WTC11 (cell line): ENCODE measurements at regions not wholly inside any gene's neighbourhood (a gene's known extent, or its start where the extent isn't known, plus 50 kb on each side); places are given as distances from the start of the nearest gene placed in this dataset.

Experiments used
- ATAC-seq: fragments of 200-7000 bp; cut with Tn5 transposase; 2 replicates; pipeline ENCODE4 v1.10.0; 2021; ENCODE audit warnings: mild to moderate bottlenecking, moderate library complexity
- CTCF ChIA-PET: fragments of 300-600 bp; sonication (Branson Sonifier 250); formaldehyde crosslinking; loops from one replicate; lab custom pipeline; 2021; ENCODE audit warnings: antibody characterized with exemption; lab: Charles Lee
- POLR2A ChIA-PET: fragments of 350-600 bp; sonication (Branson Sonifier 250); formaldehyde crosslinking; loops from one replicate; lab custom pipeline; 2021; ENCODE audit warnings: antibody characterized with exemption; lab: Charles Lee
- DNase-seq: peaks from one replicate; pipeline ENCODE4 v3.0.0; 2021; ENCODE audit warnings: low spot score
- H3K27ac Mint-ChIP-seq: 2 replicates; pipeline ENCODE4 v1.8.0; 2021; ENCODE audit warnings: mixed read lengths
- H3K27me3 Mint-ChIP-seq: 2 replicates; pipeline ENCODE4 v1.8.0; 2021; ENCODE audit warnings: low read depth, mild to moderate bottlenecking, moderate library complexity, mixed read lengths
- H3K36me3 Mint-ChIP-seq: 2 replicates; pipeline ENCODE4 v1.8.0; 2021; ENCODE audit warnings: mixed read lengths
- H3K4me1 Mint-ChIP-seq: 2 replicates; pipeline ENCODE4 v1.8.0; 2022; ENCODE audit warnings: mixed read lengths
- H3K4me3 Mint-ChIP-seq: 2 replicates; pipeline ENCODE4 v1.8.0; 2021; ENCODE audit warnings: mild to moderate bottlenecking, moderate library complexity, mixed read lengths
- H3K9me3 Mint-ChIP-seq: 2 replicates; pipeline ENCODE4 v1.8.0; 2021; ENCODE audit warnings: mixed read lengths
- ATF6 ChIP-seq: sonication (generic); formaldehyde crosslinking; IDR thresholded peaks from 2 replicates; pipeline ENCODE4 v1.8.1; 2023; ENCODE audit warnings: mild to moderate bottlenecking, missing genetic modification reagents
- GABPB1 ChIP-seq: sonication (generic); formaldehyde crosslinking; IDR thresholded peaks from 2 replicates; pipeline ENCODE4 v1.8.1; 2023; ENCODE audit warnings: mild to moderate bottlenecking, missing genetic modification reagents
- MXD4 ChIP-seq: fragments of 250-450 bp; sonication (Bioruptor Pico); IDR thresholded peaks from 2 replicates; pipeline ENCODE4 v1.8.0; 2021; ENCODE audit warnings: mild to moderate bottlenecking, moderate library complexity, borderline replicate concordance
- NFYB ChIP-seq: sonication (generic); formaldehyde crosslinking; conservative IDR thresholded peaks from 2 replicates; pipeline ENCODE4 v1.8.0; 2022; ENCODE audit warnings: low read depth, missing genetic modification reagents
- NR2C2 ChIP-seq: sonication (generic); formaldehyde crosslinking; IDR thresholded peaks from 2 replicates; pipeline ENCODE4 v1.8.0; 2022; ENCODE audit warnings: mild to moderate bottlenecking, missing genetic modification reagents
- OVOL2 ChIP-seq: fragments of 250-450 bp; sonication (Bioruptor Pico); IDR thresholded peaks from 2 replicates; pipeline ENCODE4 v1.9.0; 2021; ENCODE audit warnings: mild to moderate bottlenecking, borderline replicate concordance
- SMAD3 ChIP-seq: sonication (generic); formaldehyde crosslinking; IDR thresholded peaks from 2 replicates; pipeline ENCODE4 v1.8.0; 2022; ENCODE audit warnings: missing genetic modification reagents, mild to moderate bottlenecking, borderline replicate concordance
- ZNF232 ChIP-seq: sonication (generic); formaldehyde crosslinking; IDR thresholded peaks from 2 replicates; pipeline ENCODE4 v1.8.0; 2022; ENCODE audit warnings: mild to moderate bottlenecking, missing genetic modification reagents
- TF ChIP-seq, protein P1 (sequence below): fragments of 250-450 bp; sonication (Bioruptor Pico); IDR thresholded peaks from 2 replicates; pipeline ENCODE4 v1.9.0; 2021; ENCODE audit warnings: mild to moderate bottlenecking
- TF ChIP-seq, protein P2 (sequence below): sonication (generic); formaldehyde crosslinking; IDR thresholded peaks from 2 replicates; pipeline ENCODE4 v1.8.1; 2022; ENCODE audit warnings: mild to moderate bottlenecking, moderate library complexity, missing genetic modification reagents
- TF ChIP-seq, protein P3 (sequence below): fragments of 250-450 bp; sonication (Bioruptor Pico); IDR thresholded peaks from 2 replicates; pipeline ENCODE4 v1.9.0; 2021; ENCODE audit warnings: mild to moderate bottlenecking, borderline replicate concordance
- TF ChIP-seq, protein P4 (sequence below): sonication (generic); formaldehyde crosslinking; IDR thresholded peaks from 2 replicates; pipeline ENCODE4 v1.8.1; 2023; ENCODE audit warnings: mild to moderate bottlenecking, missing genetic modification reagents, borderline replicate concordance

DNA sequence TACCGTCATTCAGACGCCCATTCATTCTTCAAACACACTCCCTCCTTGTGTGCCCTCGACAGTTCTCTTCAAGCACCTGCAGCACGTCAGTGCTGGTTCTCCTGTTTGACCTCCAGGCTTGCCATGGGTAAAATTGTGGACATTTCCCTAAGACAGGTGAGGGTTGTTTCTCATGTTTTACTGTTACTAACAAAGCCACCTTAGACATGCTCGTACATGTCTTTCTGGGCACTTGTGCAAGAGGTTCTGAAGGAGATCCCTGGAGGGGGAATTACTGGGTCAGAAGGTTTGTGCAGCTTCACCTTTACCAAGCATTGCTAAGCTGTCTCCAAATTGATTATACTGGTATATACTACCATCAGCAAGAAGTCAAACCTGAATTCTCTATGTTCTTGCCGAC, 189.7 kb upstream of the TMEM45B start:
- H3K9me3 Mint-ChIP-seq, result peaks cover 23% of the 10 kb centered on the region
- DNase-seq (no peak), ATAC-seq (no peak)
- H3K4me1 Mint-ChIP-seq, result 0 out of 2 replicates have a peak, but pooled peaks cover 3% of the 10 kb centered on the region
- CTCF ChIA-PET, result interaction anchor here (1.0 kb wide), 1 partner anchor 70 kb away, joined by 3 read pairs; no protein-coding TSS in a partner anchor
- no peaks in the 10 kb centered on the region for H3K36me3 Mint-ChIP-seq
- H3K27ac Mint-ChIP-seq, result no peak overlapping the region
- no peaks in the 10 kb centered on the region for H3K27me3 Mint-ChIP-seq
- no peak overlapping the region for H3K4me3 Mint-ChIP-seq
- TF ChIP-seq, protein P1, sequence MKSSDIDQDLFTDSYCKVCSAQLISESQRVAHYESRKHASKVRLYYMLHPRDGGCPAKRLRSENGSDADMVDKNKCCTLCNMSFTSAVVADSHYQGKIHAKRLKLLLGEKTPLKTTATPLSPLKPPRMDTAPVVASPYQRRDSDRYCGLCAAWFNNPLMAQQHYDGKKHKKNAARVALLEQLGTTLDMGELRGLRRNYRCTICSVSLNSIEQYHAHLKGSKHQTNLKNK, result no peak
- TF ChIP-seq ATF6 (CRISPR knock-in tag) (no peak), MXD4 (CRISPR knock-in tag) (no peak), ZNF232 (CRISPR knock-in tag) (no peak), OVOL2 (CRISPR knock-in tag) (no peak), NR2C2 (no peak)
- TF ChIP-seq, protein P2, sequence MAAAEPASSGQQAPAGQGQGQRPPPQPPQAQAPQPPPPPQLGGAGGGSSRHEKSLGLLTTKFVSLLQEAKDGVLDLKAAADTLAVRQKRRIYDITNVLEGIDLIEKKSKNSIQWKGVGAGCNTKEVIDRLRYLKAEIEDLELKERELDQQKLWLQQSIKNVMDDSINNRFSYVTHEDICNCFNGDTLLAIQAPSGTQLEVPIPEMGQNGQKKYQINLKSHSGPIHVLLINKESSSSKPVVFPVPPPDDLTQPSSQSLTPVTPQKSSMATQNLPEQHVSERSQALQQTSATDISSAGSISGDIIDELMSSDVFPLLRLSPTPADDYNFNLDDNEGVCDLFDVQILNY (CRISPR knock-in tag), result no peak
- TF ChIP-seq, all 79 proteins: peak for 0
- POLR2A ChIA-PET, result no interaction called here

DNA sequence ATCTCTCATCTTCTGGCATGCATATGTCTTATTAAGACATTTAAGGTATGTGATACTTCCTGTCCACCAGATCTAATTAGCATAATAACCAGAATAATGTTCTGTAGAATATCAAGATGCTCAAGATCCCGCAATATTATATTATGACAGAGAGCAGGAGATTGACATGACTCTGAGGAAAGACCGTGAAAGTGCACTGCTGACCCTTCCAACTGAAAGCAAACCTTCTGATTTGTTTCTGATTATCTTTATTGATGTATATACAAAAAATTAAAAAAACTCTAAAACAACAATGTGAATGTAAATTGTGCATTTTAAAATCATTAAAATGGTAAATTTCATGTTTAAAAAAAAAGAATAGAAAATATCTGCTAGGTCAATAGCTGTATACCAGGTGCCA, 184.4 kb upstream of the TMEM45B start:
- CTCF ChIA-PET, result no interaction called here
- TF ChIP-seq NFYB (CRISPR knock-in tag), result no peak
- TF ChIP-seq SMAD3 (CRISPR knock-in tag), result no peak
- TF ChIP-seq, protein P3, sequence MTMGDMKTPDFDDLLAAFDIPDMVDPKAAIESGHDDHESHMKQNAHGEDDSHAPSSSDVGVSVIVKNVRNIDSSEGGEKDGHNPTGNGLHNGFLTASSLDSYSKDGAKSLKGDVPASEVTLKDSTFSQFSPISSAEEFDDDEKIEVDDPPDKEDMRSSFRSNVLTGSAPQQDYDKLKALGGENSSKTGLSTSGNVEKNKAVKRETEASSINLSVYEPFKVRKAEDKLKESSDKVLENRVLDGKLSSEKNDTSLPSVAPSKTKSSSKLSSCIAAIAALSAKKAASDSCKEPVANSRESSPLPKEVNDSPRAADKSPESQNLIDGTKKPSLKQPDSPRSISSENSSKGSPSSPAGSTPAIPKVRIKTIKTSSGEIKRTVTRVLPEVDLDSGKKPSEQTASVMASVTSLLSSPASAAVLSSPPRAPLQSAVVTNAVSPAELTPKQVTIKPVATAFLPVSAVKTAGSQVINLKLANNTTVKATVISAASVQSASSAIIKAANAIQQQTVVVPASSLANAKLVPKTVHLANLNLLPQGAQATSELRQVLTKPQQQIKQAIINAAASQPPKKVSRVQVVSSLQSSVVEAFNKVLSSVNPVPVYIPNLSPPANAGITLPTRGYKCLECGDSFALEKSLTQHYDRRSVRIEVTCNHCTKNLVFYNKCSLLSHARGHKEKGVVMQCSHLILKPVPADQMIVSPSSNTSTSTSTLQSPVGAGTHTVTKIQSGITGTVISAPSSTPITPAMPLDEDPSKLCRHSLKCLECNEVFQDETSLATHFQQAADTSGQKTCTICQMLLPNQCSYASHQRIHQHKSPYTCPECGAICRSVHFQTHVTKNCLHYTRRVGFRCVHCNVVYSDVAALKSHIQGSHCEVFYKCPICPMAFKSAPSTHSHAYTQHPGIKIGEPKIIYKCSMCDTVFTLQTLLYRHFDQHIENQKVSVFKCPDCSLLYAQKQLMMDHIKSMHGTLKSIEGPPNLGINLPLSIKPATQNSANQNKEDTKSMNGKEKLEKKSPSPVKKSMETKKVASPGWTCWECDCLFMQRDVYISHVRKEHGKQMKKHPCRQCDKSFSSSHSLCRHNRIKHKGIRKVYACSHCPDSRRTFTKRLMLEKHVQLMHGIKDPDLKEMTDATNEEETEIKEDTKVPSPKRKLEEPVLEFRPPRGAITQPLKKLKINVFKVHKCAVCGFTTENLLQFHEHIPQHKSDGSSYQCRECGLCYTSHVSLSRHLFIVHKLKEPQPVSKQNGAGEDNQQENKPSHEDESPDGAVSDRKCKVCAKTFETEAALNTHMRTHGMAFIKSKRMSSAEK (CRISPR knock-in tag), result no peak
- TF ChIP-seq, protein P4, sequence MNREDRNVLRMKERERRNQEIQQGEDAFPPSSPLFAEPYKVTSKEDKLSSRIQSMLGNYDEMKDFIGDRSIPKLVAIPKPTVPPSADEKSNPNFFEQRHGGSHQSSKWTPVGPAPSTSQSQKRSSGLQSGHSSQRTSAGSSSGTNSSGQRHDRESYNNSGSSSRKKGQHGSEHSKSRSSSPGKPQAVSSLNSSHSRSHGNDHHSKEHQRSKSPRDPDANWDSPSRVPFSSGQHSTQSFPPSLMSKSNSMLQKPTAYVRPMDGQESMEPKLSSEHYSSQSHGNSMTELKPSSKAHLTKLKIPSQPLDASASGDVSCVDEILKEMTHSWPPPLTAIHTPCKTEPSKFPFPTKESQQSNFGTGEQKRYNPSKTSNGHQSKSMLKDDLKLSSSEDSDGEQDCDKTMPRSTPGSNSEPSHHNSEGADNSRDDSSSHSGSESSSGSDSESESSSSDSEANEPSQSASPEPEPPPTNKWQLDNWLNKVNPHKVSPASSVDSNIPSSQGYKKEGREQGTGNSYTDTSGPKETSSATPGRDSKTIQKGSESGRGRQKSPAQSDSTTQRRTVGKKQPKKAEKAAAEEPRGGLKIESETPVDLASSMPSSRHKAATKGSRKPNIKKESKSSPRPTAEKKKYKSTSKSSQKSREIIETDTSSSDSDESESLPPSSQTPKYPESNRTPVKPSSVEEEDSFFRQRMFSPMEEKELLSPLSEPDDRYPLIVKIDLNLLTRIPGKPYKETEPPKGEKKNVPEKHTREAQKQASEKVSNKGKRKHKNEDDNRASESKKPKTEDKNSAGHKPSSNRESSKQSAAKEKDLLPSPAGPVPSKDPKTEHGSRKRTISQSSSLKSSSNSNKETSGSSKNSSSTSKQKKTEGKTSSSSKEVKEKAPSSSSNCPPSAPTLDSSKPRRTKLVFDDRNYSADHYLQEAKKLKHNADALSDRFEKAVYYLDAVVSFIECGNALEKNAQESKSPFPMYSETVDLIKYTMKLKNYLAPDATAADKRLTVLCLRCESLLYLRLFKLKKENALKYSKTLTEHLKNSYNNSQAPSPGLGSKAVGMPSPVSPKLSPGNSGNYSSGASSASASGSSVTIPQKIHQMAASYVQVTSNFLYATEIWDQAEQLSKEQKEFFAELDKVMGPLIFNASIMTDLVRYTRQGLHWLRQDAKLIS (CRISPR knock-in tag), result no peak
- TF ChIP-seq GABPB1, result no peak
- no peak for ATAC-seq

More for the DNA sequence above, 184.4 kb upstream of the TMEM45B start:
- Mint-ChIP-seq H3K27ac (no peak overlapping the region), H3K9me3 (peaks cover 25% of the 10 kb centered on the region), H3K4me1 (no peaks in the 10 kb centered on the region), H3K36me3 (no peaks in the 10 kb centered on the region), H3K27me3 (no peaks in the 10 kb centered on the region), H3K4me3 (no peak overlapping the region)
- no peak for DNase-seq
- POLR2A ChIA-PET, result no interaction called here
